IMR-90 (cell line): ENCODE measurements at regions not wholly inside any gene's neighbourhood (a gene's known extent, or its start where the extent isn't known, plus 50 kb on each side); places are given as distances from the start of the nearest gene placed in this dataset.

Experiments used
- ATAC-seq: fragments of 200-7000 bp; cut with Tn5 transposase; 2 replicates; pipeline ENCODE4 v1.9.1; 2020; ENCODE audit warnings: low read depth, mild to moderate bottlenecking, moderate library complexity
- BruUV-seq: library from RNA; stranded (reverse); fragments of 400-500 nt; replicated peaks from 2 replicates; lab custom pipeline; 2021; lab: Mats Ljungman, UMichigan
- CTCF ChIA-PET: fragments of 300-600 bp; formaldehyde crosslinking; extraction: SDS; loops from one replicate; lab custom pipeline; 2021; ENCODE audit warnings: antibody characterized with exemption; lab: Yijun Ruan, JAX
- POLR2A ChIA-PET: fragments of 300-600 bp; sonication (Branson Sonifier 250); formaldehyde crosslinking; loops from one replicate; lab custom pipeline; 2022; ENCODE audit warnings: antibody characterized with exemption; ENCODE audit not compliant: unreplicated experiment; lab: Charles Lee
- DNase-seq: peaks from one replicate; pipeline ENCODE4 v3.0.0; 2013
- H2AFZ ChIP-seq: replicated peaks from 2 replicates; pipeline ENCODE3; 2013; ENCODE audit warnings: low read length, mild to moderate bottlenecking; ENCODE audit not compliant: poor library complexity
- H2AK5ac ChIP-seq: 2 replicates; pipeline ENCODE4 v1.6.1; 2013; ENCODE audit warnings: low read depth, low read length, inconsistent platforms
- H2AK9ac ChIP-seq: replicated peaks from 2 replicates; pipeline ENCODE3; 2013; ENCODE audit warnings: mild to moderate bottlenecking, low read depth, low read length, moderate library complexity; ENCODE audit not compliant: poor library complexity
- H2BK120ac ChIP-seq: 2 replicates; pipeline ENCODE4 v1.6.1; 2013; ENCODE audit warnings: low read depth, low read length, inconsistent platforms
- H2BK15ac ChIP-seq: 3 replicates; pipeline ENCODE4 v1.6.1; 2013; ENCODE audit warnings: low read depth, low read length, inconsistent platforms
- H2BK20ac ChIP-seq: 2 replicates; pipeline ENCODE4 v1.6.1; 2013; ENCODE audit warnings: low read depth, mild to moderate bottlenecking, inconsistent platforms, low read length, moderate library complexity
- H2BK5ac ChIP-seq: 2 replicates; pipeline ENCODE4 v1.6.1; 2013; ENCODE audit warnings: mild to moderate bottlenecking, low read depth, low read length, inconsistent platforms; ENCODE audit not compliant: poor library complexity, severe bottlenecking
- H3K14ac ChIP-seq: replicated peaks from 2 replicates; pipeline ENCODE4 v1.6.1; 2013; ENCODE audit warnings: low read depth, low read length, inconsistent platforms
- H3K18ac ChIP-seq: 2 replicates; pipeline ENCODE4 v1.6.1; 2013; ENCODE audit warnings: low read depth, low read length, control low read depth
- H3K23ac ChIP-seq: 2 replicates; pipeline ENCODE4 v1.6.1; 2013; ENCODE audit warnings: low read depth, low read length, inconsistent platforms
- H3K27ac ChIP-seq: 2 replicates; pipeline ENCODE4 v1.5.1; 2013; ENCODE audit warnings: mild to moderate bottlenecking, control low read depth, low read length; ENCODE audit not compliant: insufficient read depth
- H3K27me3 ChIP-seq: 2 replicates; pipeline ENCODE4 v1.6.1; 2013; ENCODE audit warnings: low read length; ENCODE audit not compliant: control insufficient read depth, insufficient read depth
- H3K36me3 ChIP-seq: 2 replicates; pipeline ENCODE4 v1.6.1; 2013; ENCODE audit warnings: low read length, mixed read lengths; ENCODE audit not compliant: control insufficient read depth, insufficient read depth
- H3K4ac ChIP-seq: 2 replicates; pipeline ENCODE4 v1.6.1; 2013; ENCODE audit warnings: low read depth, low read length, inconsistent platforms
- H3K4me1 ChIP-seq: 2 replicates; pipeline ENCODE4 v1.6.1; 2013; ENCODE audit warnings: low read length, mixed read lengths; ENCODE audit not compliant: control insufficient read depth, insufficient read depth
- H3K4me2 ChIP-seq: 2 replicates; pipeline ENCODE4 v1.6.1; 2013; ENCODE audit warnings: low read depth, mild to moderate bottlenecking, control low read depth, low read length, moderate library complexity
- H3K4me3 ChIP-seq: 2 replicates; pipeline ENCODE4 v1.5.1; 2013; ENCODE audit warnings: low read depth, mild to moderate bottlenecking, control low read depth, low read length, moderate library complexity; ENCODE audit not compliant: insufficient read depth
- H3K56ac ChIP-seq: 2 replicates; pipeline ENCODE4 v1.6.1; 2013; ENCODE audit warnings: low read length, inconsistent platforms; ENCODE audit not compliant: insufficient read depth; ENCODE audit errors: extremely low read depth
- H3K79me1 ChIP-seq, 2 experiments: 2 replicates each; pipeline ENCODE4 v1.6.1; 2013; ENCODE audit warnings: low read length in 2 of 2, inconsistent platforms in 1 of 2, low read depth in 1 of 2
- H3K9ac ChIP-seq: 2 replicates; pipeline ENCODE4 v1.6.1; 2013; ENCODE audit warnings: low read depth, low read length, control low read depth
- H3K9me1 ChIP-seq: 2 replicates; pipeline ENCODE4 v1.6.1; 2013; ENCODE audit warnings: low read length, inconsistent platforms; ENCODE audit not compliant: insufficient read depth
- H3K9me3 ChIP-seq: 2 replicates; pipeline ENCODE4 v1.6.1; 2013; ENCODE audit warnings: low read length; ENCODE audit not compliant: control insufficient read depth, insufficient read depth
- H4K20me1 ChIP-seq: 2 replicates; pipeline ENCODE4 v1.6.1; 2013; ENCODE audit warnings: low read length, inconsistent platforms; ENCODE audit not compliant: insufficient read depth
- H4K5ac ChIP-seq: 2 replicates; pipeline ENCODE4 v1.6.1; 2013; ENCODE audit warnings: mild to moderate bottlenecking, low read depth, low read length, control low read depth
- H4K8ac ChIP-seq, 2 experiments: 2 replicates each; pipeline ENCODE4 v1.6.1; 2013; ENCODE audit warnings: low read depth in 2 of 2, low read length in 2 of 2, control low read depth in 1 of 2, inconsistent platforms in 1 of 2
- H4K91ac ChIP-seq: 2 replicates; pipeline ENCODE4 v1.6.1; 2013; ENCODE audit warnings: low read depth, low read length, inconsistent platforms; ENCODE audit not compliant: insufficient read depth
- BHLHE40 ChIP-seq: fragments of 150-350 bp; IDR thresholded peaks from 2 replicates; pipeline ENCODE4 v1.6.1; 2016; ENCODE audit warnings: mild to moderate bottlenecking, low read depth, low read length
- CEBPB ChIP-seq: IDR thresholded peaks from 2 replicates; pipeline ENCODE4 v1.6.1; 2012; ENCODE audit warnings: low read depth, low read length, improper control_type of control experiment
- CHD1 ChIP-seq: IDR thresholded peaks from 2 replicates; pipeline ENCODE4 v1.6.1; 2012; ENCODE audit warnings: low read depth, low read length, improper control_type of control experiment
- CTCF ChIP-seq: conservative IDR thresholded peaks from 2 replicates; pipeline ENCODE4 v1.5.1; 2012; ENCODE audit warnings: mild to moderate bottlenecking, low read depth, low read length, improper control_type of control experiment
- ELK1 ChIP-seq: fragments of 150-350 bp; IDR thresholded peaks from 2 replicates; pipeline ENCODE4 v1.6.1; 2016; ENCODE audit warnings: low read depth, mild to moderate bottlenecking, low read length, moderate library complexity, borderline replicate concordance
- MAFK ChIP-seq: IDR thresholded peaks from 2 replicates; pipeline ENCODE4 v1.6.1; 2012; ENCODE audit warnings: low read depth, low read length, improper control_type of control experiment
- MAZ ChIP-seq: IDR thresholded peaks from 2 replicates; pipeline ENCODE4 v1.6.1; 2012; ENCODE audit warnings: low read depth, mild to moderate bottlenecking, low read length, improper control_type of control experiment, moderate library complexity, borderline replicate concordance
- POLR2A ChIP-seq: IDR thresholded peaks from 2 replicates; pipeline ENCODE4 v1.6.1; 2012; ENCODE audit warnings: mild to moderate bottlenecking, low read depth, low read length
- RAD21 ChIP-seq: IDR thresholded peaks from 2 replicates; pipeline ENCODE4 v1.6.1; 2012; ENCODE audit warnings: low read length, improper control_type of control experiment
- RCOR1 ChIP-seq: IDR thresholded peaks from 2 replicates; pipeline ENCODE4 v1.6.1; 2012; ENCODE audit warnings: mild to moderate bottlenecking, low read length, improper control_type of control experiment; ENCODE audit not compliant: insufficient replicate concordance
- RFX5 ChIP-seq: IDR thresholded peaks from 2 replicates; pipeline ENCODE4 v1.8.0; 2012; ENCODE audit warnings: low read depth, mild to moderate bottlenecking, low read length, moderate library complexity
- SMC3 ChIP-seq: fragments of 150-350 bp; IDR thresholded peaks from 2 replicates; pipeline ENCODE4 v1.6.1; 2016; ENCODE audit warnings: low read depth, mild to moderate bottlenecking, antibody characterized with exemption, low read length, moderate library complexity
- USF2 ChIP-seq: fragments of 150-350 bp; IDR thresholded peaks from 2 replicates; pipeline ENCODE4 v1.6.1; 2017; ENCODE audit warnings: mild to moderate bottlenecking, antibody characterized with exemption, low read length, low read depth
- dilution Hi-C: fragments of 300-500 bp; cut with HindIII; formaldehyde crosslinking; loops from one replicate; pipeline ENCODE4 v1.14.3; 2018; ENCODE audit warnings: low sequenced_read_pairs; ENCODE audit not compliant: unreplicated experiment
- in situ Hi-C: fragments of 300-500 bp; cut with MboI; formaldehyde crosslinking; loops from 3 replicates; pipeline ENCODE4 v1.14.3; 2019; ENCODE audit warnings: low sequenced_read_pairs, inconsistent platforms, mixed read lengths
- intact Hi-C: fragments of 100-400 bp; cut with micrococcal nuclease; formaldehyde crosslinking; loops from 2 replicates; pipeline ENCODE4 v1.10.0; 2022

- no peak overlapping the region for H3K9ac ChIP-seq
- H3K4me3 ChIP-seq, result no peak overlapping the region
- no peak overlapping the region for H4K91ac ChIP-seq
- no peak overlapping the region for H4K5ac ChIP-seq
- H4K8ac ChIP-seq, result no peak overlapping the region
- H3K18ac ChIP-seq, result no peak overlapping the region
- no peak overlapping the region for H3K4me2 ChIP-seq
- no peaks in the 10 kb centered on the region; the same call in 1 of the 2 replicates for H3K27me3 ChIP-seq
- no TSS peak for BruUV-seq
- H3K4me1 ChIP-seq, result no peaks in the 10 kb centered on the region
- no peak overlapping the region for H2BK5ac ChIP-seq
- H4K20me1 ChIP-seq, result no peaks in the 10 kb centered on the region
- no peak overlapping the region for H2AFZ ChIP-seq
- H3K9me1 ChIP-seq, result no peaks in the 10 kb centered on the region
- in situ Hi-C loops (no loop called here), intact Hi-C loops (loop anchor here (5.0 kb wide), 1 partner anchor 126 kb away; no protein-coding TSS in a partner anchor), dilution Hi-C loops (no loop called here)
- H2BK20ac ChIP-seq, result no peak overlapping the region
- H3K9me3 ChIP-seq, result no peaks in the 10 kb centered on the region
- H3K79me1 ChIP-seq, result no peaks in the 10 kb centered on the region
- H3K23ac ChIP-seq, result no peak overlapping the region
- H3K27ac ChIP-seq, result no peak overlapping the region
- H2AK9ac ChIP-seq, result no peak overlapping the region
- H3K36me3 ChIP-seq, result no peaks in the 10 kb centered on the region
- DNase-seq, result no peak
- H2BK120ac ChIP-seq, result no peak overlapping the region
- no peak overlapping the region for H3K14ac ChIP-seq
- TF ChIP-seq CTCF (no peak), ELK1 (no peak), RFX5 (no peak), SMC3 (no peak), RAD21 (no peak), CHD1 (no peak), USF2 (no peak), MAZ (no peak), POLR2A (no peak), MAFK (no peak), CEBPB (no peak), RCOR1 (no peak), BHLHE40 (no peak)
- no peak overlapping the region for H2AK5ac ChIP-seq
- no peak overlapping the region for H3K4ac ChIP-seq
- no peak overlapping the region for H2BK15ac ChIP-seq
- H3K56ac ChIP-seq, result no peak overlapping the region
- POLR2A ChIA-PET, result no interaction called here
- no peak for ATAC-seq
- CTCF ChIA-PET, result interaction anchor here (1.0 kb wide), 1 partner anchor 126 kb away, joined by 3 read pairs; no protein-coding TSS in a partner anchor
Measured at GRCh38 chr3:159131376-159131775, 329.5 kb downstream of the MFSD1 start.
